RPMI7951 (cell line): ENCODE measurements at regions not wholly inside any gene's neighbourhood (a gene's known extent, or its start where the extent isn't known, plus 50 kb on each side); places are given as distances from the start of the nearest gene placed in this dataset.

Experiments
- DNase-seq: peaks from one replicate; pipeline ENCODE4 v3.0.0-alpha.2; 2012; ENCODE audit warnings: low read depth

DNA sequence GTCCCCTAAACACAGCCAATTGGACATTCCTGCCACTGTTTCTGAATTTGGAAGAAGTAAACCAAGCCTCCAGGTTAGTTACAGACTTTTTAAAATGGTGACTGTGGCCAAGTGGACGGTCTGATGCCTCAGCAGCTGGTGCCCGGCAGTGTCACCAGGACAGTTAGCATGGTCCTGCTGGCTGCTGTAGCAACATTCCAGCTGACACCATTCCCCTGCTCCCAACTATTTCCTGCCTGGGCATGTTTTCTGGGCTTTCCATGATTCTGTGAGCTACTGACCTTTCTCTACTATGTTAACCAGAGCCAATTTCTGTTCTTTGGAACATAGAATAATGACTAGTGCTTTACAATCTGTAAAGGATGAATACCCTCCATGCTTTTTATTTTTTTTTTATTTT, 95.0 kb downstream of the TLR5 start:
- DNase-seq: no peak

DNA sequence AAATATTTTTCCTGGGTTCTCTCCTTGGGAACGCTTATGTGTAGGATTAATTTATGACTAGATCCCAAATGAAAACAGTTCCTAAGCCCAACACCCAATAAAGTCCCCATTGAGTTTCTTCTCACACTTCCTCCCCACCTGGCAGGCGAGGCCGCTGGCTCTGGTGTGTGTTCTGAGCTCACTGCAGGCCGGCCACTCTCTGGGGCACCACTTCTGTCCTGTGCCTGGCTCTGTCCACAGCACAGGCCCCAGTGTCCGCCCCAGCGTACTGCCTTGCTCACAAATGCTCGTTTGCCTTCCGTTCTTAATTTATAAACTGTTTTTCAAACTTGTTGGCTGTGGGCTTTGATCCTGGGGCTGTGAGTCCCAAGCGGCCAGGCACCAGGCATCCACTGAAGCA, 90.6 kb downstream of the TLR5 start:
- DNase-seq: no peak

DNA sequence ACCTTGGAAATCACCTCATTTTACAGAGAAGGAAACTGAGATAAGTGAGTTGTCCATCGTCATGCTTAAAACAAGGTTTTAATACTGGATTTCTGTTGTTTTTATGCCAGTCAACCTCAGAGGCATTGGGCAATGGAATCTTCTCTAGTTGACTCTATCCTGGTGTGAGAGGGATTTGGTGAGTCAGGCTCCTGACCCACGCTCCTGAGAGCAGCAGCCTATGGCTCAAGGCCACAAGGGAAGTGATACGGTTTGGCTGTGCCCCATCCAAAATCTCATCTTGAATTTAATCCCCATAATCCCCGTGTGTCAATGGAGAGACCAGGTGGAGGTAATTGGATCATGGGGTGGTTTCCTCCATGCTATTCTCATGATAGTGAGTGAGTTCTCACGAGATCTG, 90.1 kb downstream of the TLR5 start:
- peak; percentile 17 for DNase-seq

DNA sequence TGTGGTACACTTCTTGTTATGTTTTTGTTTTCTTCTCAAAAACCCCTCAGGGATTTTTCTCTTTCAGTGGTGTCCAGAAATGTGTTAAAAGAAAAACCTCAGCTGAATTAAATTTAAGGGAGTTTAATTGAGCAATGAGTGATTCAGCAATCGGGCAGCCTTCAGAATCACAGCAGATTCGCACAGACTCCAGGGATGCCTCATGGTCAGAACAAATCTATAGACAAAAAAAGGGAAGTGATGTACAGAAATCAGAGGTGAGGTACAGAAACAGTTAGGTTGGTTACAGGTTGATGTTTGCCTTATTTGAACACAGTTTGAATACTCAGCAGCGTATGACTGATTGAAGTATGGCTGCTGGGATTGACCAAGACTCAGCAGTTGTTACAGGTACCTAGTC, 86.2 kb downstream of the TLR5 start:
- DNase-seq: no peak

DNA sequence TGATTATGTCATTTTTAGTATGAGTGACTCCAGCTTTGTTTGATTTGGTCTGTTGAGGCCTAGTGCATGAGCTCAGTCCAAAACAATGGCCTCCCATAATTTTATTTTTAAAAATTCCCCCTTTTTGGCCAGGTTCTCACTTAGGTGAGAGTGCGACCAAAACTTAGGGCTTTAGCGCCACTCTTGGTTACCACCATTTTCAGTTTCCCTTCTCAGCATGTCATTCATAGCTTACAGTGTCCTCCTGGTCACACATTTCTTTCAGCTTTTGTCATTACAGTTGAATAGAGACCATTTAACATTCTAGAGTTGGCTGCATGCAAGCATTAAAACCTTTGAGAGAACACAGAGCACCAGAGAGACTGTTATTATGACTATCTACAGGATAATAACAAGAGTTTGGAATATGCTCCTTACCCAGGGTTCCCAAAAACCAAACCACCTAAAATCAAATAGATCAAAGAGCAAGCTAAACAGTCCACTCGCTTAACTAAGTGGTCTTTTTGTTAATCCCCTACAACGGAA, 85.4 kb downstream of the TLR5 start:
- DNase-seq: no peak
